MCF 10A (cell line): ENCODE measurements at regions not wholly inside any gene's neighbourhood (a gene's known extent, or its start where the extent isn't known, plus 50 kb on each side); places are given as distances from the start of the nearest gene placed in this dataset.
A peak's percentile ranks its signal among the peaks of the same experiment; 100 is the strongest.

Experiments
- BruUV-seq: library from RNA; stranded (reverse); fragments of 400-500 nt; replicated peaks from 2 replicates; lab custom pipeline; 2021; lab: Mats Ljungman, UMichigan
- CTCF ChIA-PET: fragments of 300-600 bp; sonication (Branson Sonifier 250); formaldehyde crosslinking; extraction: SDS; loops from one replicate; lab custom pipeline; 2021; ENCODE audit warnings: antibody characterized with exemption, inconsistent platforms; lab: Yijun Ruan, JAX
- POLR2A ChIA-PET: fragments of 300-600, 350-650 bp; sonication (Branson Sonifier 250); formaldehyde crosslinking; extraction: SDS; loops from one replicate; lab custom pipeline; 2020; ENCODE audit warnings: antibody characterized with exemption, inconsistent platforms; lab: Yijun Ruan, JAX
- DNase-seq: peaks from one replicate; pipeline ENCODE4 v3.0.0-alpha.2; 2018; ENCODE audit not compliant: unreplicated experiment
- H3K27ac Mint-ChIP-seq: one replicate; pipeline ENCODE4 v1.8.0; 2022; ENCODE audit warnings: mild to moderate bottlenecking, low read depth, mixed read lengths; ENCODE audit not compliant: unreplicated experiment
- H3K27me3 Mint-ChIP-seq: one replicate; pipeline ENCODE4 v1.8.0; 2022; ENCODE audit warnings: mixed read lengths; ENCODE audit not compliant: insufficient read depth, unreplicated experiment
- H3K36me3 Mint-ChIP-seq: one replicate; pipeline ENCODE4 v1.8.0; 2022; ENCODE audit warnings: mild to moderate bottlenecking, moderate library complexity, mixed read lengths; ENCODE audit not compliant: insufficient read depth, unreplicated experiment
- H3K4me1 Mint-ChIP-seq: one replicate; pipeline ENCODE4 v1.8.0; 2022; ENCODE audit warnings: mixed read lengths; ENCODE audit not compliant: insufficient read depth, unreplicated experiment
- H3K4me3 Mint-ChIP-seq: one replicate; pipeline ENCODE4 v1.8.0; 2022; ENCODE audit warnings: mild to moderate bottlenecking, moderate library complexity, mixed read lengths; ENCODE audit not compliant: unreplicated experiment
- H3K9me3 Mint-ChIP-seq: one replicate; pipeline ENCODE4 v1.8.0; 2022; ENCODE audit warnings: mixed read lengths; ENCODE audit not compliant: unreplicated experiment
- intact Hi-C: fragments of 100-400 bp; cut with micrococcal nuclease; formaldehyde crosslinking; loops from 2 replicates; pipeline ENCODE4 v1.14.1; 2022
- TF ChIP-seq, protein P1 (sequence below): fragments of 200-600 bp; IDR thresholded peaks from one replicate; pipeline ENCODE4 v1.8.0; 2022; ENCODE audit warnings: antibody characterized with exemption, mild to moderate bottlenecking; ENCODE audit not compliant: unreplicated experiment

- no peaks in the 10 kb centered on the region for H3K27me3 Mint-ChIP-seq
- no peak overlapping the region for H3K4me3 Mint-ChIP-seq
- no peaks in the 10 kb centered on the region for H3K9me3 Mint-ChIP-seq
- peaks cover 10% of the 10 kb centered on the region for H3K4me1 Mint-ChIP-seq
- TF ChIP-seq, protein P1, sequence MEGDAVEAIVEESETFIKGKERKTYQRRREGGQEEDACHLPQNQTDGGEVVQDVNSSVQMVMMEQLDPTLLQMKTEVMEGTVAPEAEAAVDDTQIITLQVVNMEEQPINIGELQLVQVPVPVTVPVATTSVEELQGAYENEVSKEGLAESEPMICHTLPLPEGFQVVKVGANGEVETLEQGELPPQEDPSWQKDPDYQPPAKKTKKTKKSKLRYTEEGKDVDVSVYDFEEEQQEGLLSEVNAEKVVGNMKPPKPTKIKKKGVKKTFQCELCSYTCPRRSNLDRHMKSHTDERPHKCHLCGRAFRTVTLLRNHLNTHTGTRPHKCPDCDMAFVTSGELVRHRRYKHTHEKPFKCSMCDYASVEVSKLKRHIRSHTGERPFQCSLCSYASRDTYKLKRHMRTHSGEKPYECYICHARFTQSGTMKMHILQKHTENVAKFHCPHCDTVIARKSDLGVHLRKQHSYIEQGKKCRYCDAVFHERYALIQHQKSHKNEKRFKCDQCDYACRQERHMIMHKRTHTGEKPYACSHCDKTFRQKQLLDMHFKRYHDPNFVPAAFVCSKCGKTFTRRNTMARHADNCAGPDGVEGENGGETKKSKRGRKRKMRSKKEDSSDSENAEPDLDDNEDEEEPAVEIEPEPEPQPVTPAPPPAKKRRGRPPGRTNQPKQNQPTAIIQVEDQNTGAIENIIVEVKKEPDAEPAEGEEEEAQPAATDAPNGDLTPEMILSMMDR = no peak
- BruUV-seq = no TSS peak
- CTCF ChIA-PET = no interaction called here
- H3K27ac Mint-ChIP-seq = peak overlapping the region; percentile 71
- DNase-seq = peak; percentile 49
- no peaks in the 10 kb centered on the region for H3K36me3 Mint-ChIP-seq
- POLR2A ChIA-PET = interaction anchor here (0.6 to 0.9 kb wide), 2 partner anchors 10 to 27 kb away, joined by 3 to 5 read pairs; no protein-coding TSS in a partner anchor
- intact Hi-C loops = no loop called here
These were observed 1117.0 kb downstream of the FLRT2 start for GRCh38 chr14:86646696-86647690.

DNA sequence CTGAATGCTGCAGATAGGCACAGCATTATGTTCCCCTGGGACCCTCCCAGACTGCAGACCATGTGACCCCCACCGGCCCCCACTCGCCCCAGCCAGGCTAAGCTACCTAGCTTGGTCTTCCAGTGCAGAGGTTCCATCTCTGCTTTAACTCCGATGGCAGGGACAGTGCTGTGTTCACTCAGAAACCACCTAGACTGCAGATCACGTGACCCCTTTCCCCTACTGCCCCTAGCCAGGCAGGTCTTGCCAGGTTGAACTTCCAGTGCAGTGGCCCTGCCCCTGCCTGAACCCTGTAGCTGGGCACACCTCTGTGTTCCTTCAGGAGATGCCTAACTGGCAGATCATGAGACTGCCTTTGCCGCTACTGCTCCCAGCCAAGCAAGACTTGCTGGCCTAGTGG, 1116.2 kb downstream of the FLRT2 start:
- no peak overlapping the region for H3K27ac Mint-ChIP-seq
- peaks cover 10% of the 10 kb centered on the region for H3K4me1 Mint-ChIP-seq
- no peaks in the 10 kb centered on the region for H3K27me3 Mint-ChIP-seq
- no peak for DNase-seq
- ChIA-PET CTCF (no interaction called here), POLR2A (no interaction called here)
- TF ChIP-seq, protein P1 = no peak
- intact Hi-C loops = no loop called here
- no TSS peak for BruUV-seq
- H3K9me3 Mint-ChIP-seq = no peaks in the 10 kb centered on the region
- H3K4me3 Mint-ChIP-seq = no peak overlapping the region
- H3K36me3 Mint-ChIP-seq = no peaks in the 10 kb centered on the region

GRCh38 chr14:86641310-86641709, 1111.4 kb downstream of the FLRT2 start:
- intact Hi-C loops = no loop called here
- H3K36me3 Mint-ChIP-seq = no peaks in the 10 kb centered on the region
- no peak overlapping the region for H3K4me3 Mint-ChIP-seq
- ChIA-PET POLR2A (no interaction called here), CTCF (no interaction called here)
- DNase-seq = no peak
- H3K9me3 Mint-ChIP-seq = no peaks in the 10 kb centered on the region
- no TSS peak for BruUV-seq
- H3K27ac Mint-ChIP-seq = no peak overlapping the region
- TF ChIP-seq, protein P1 = no peak
- H3K4me1 Mint-ChIP-seq = peaks cover 6% of the 10 kb centered on the region
- no peaks in the 10 kb centered on the region for H3K27me3 Mint-ChIP-seq

DNA sequence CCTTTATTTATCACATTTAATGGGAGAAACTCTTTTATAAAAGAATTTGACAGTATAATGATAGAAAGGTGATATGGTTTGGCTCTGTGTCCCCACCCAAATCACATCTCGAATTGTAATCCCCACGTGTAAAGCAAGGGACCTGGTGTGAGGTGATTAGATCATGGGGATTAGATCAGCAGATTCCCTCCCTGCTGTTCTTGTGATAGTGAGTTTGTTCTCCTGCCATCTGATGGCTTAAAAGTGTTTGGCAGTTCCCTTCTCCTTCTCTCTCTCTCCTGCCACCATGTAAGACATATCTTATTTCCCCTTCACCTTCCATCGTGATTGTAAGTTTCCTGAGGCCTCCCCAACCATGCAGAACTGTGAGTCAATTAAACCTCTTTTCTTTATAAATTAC, 1110.3 kb downstream of the FLRT2 start:
- intact Hi-C loops = no loop called here
- DNase-seq = no peak
- peaks cover 6% of the 10 kb centered on the region for H3K4me1 Mint-ChIP-seq
- no peaks in the 10 kb centered on the region for H3K9me3 Mint-ChIP-seq
- H3K36me3 Mint-ChIP-seq = no peaks in the 10 kb centered on the region
- TF ChIP-seq, protein P1 = no peak
- no peaks in the 10 kb centered on the region for H3K27me3 Mint-ChIP-seq
- no peak overlapping the region for H3K4me3 Mint-ChIP-seq
- no peak overlapping the region for H3K27ac Mint-ChIP-seq
- CTCF ChIA-PET = interaction anchor here (1.0 kb wide), 1 partner anchor 14 kb away, joined by 3 read pairs; no protein-coding TSS in a partner anchor
- POLR2A ChIA-PET = no interaction called here
- no TSS peak for BruUV-seq
